ENCODE measurements at regions not wholly inside any gene's neighbourhood (a gene's known extent, or its start where the extent isn't known, plus 50 kb on each side); places are given as distances from the start of the nearest gene placed in this dataset.

GRCh38 chr17:13350466-13350865 lies 251.3 kb downstream of the HS3ST3A1 start:
- Histone ChIP-seq H3K79me2 (replicated peaks; ENCODE audit: insufficient read depth) (no peaks in the 10 kb centered on the region), H3F3A (replicated peaks; ENCODE audit: low read depth) (no peaks in the 10 kb centered on the region), H2AFZ (no peak overlapping the region), H3K4me1 (ENCODE audit: insufficient read depth) (peaks cover 7% of the 10 kb centered on the region; the same call in 1 of the 2 replicates), H3K4me3 (no peak overlapping the region), H4K20me1 (replicated peaks; ENCODE audit: insufficient read depth) (no peaks in the 10 kb centered on the region), H3K27me3 (ENCODE audit: insufficient read depth) (no peaks in the 10 kb centered on the region), H3K36me3 (ENCODE audit: insufficient read depth) (no peaks in the 10 kb centered on the region), H3K9me2 (ENCODE audit: insufficient read depth) (no peaks in the 10 kb centered on the region; the same call in 1 of the 2 replicates), H3K27ac (ENCODE audit: low read depth) (no peak overlapping the region), H3K4me2 (no peak overlapping the region)
- TF ChIP-seq STAT1 (IDR thresholded peaks at IDR 0.05; ENCODE audit: unreplicated experiment), result no peak
- peaks cover 10% of the 10 kb centered on the region for H3K9me3 Mint-ChIP-seq
- peaks cover 6% of the 10 kb centered on the region; the same call in 2 of the 3 replicates for H3K36me3 Mint-ChIP-seq (ENCODE audit: low read depth)
- H3K4me3 Mint-ChIP-seq, result no peak overlapping the region
- H3K4me1 Mint-ChIP-seq, result peaks cover 12% of the 10 kb centered on the region
- peaks cover 6% of the 10 kb centered on the region for H3K27me3 Mint-ChIP-seq (ENCODE audit: insufficient read depth, low read depth, poor library complexity)
- H3K27ac Mint-ChIP-seq, result no peak overlapping the region
- DNase-seq (ENCODE audit: low spot score) (no peak), ATAC-seq (no peak)

GRCh38 chr17:13346996-13347762 lies 254.6 kb downstream of the HS3ST3A1 start:
- Mint-ChIP-seq H3K9me3 (peaks cover 13% of the 10 kb centered on the region), H3K27me3 (ENCODE audit: insufficient read depth, low read depth, poor library complexity) (peaks cover 7% of the 10 kb centered on the region), H3K27ac (no peak overlapping the region; the same call in 1 of the 2 replicates), H3K4me3 (no peak overlapping the region), H3K36me3 (ENCODE audit: low read depth) (peaks cover 6% of the 10 kb centered on the region; the same call in 2 of the 3 replicates), H3K4me1 (peaks cover 13% of the 10 kb centered on the region)
- Histone ChIP-seq H3K4me3 (no peak overlapping the region), H3K4me1 (ENCODE audit: insufficient read depth) (peaks cover 7% of the 10 kb centered on the region; the same call in 1 of the 2 replicates), H3K79me2 (replicated peaks; ENCODE audit: insufficient read depth) (no peaks in the 10 kb centered on the region), H3K27ac (ENCODE audit: low read depth) (no peak overlapping the region), H2AFZ (no peak overlapping the region), H4K20me1 (replicated peaks; ENCODE audit: insufficient read depth) (no peaks in the 10 kb centered on the region), H3K27me3 (ENCODE audit: insufficient read depth) (no peaks in the 10 kb centered on the region), H3K9me2 (ENCODE audit: insufficient read depth) (no peaks in the 10 kb centered on the region; the same call in 1 of the 2 replicates), H3F3A (replicated peaks; ENCODE audit: low read depth) (no peaks in the 10 kb centered on the region), H3K36me3 (ENCODE audit: insufficient read depth) (no peaks in the 10 kb centered on the region), H3K4me2 (no peak overlapping the region)
- TF ChIP-seq NANOG (IDR thresholded peaks at IDR 0.05; ENCODE audit: borderline replicate concordance) (no peak), CTCF (conservative IDR thresholded peaks at IDR 0.05; ENCODE audit: low read depth in 2 of 2) (no peak), JUNB (IDR thresholded peaks at IDR 0.05; ENCODE audit: unreplicated experiment) (no peak), POLR2AphosphoS5 (IDR thresholded peaks at IDR 0.05; ENCODE audit: low read depth) (no peak), STAT1 (IDR thresholded peaks at IDR 0.05; ENCODE audit: unreplicated experiment) (no peak), EZH2 (IDR thresholded peaks at IDR 0.05; ENCODE audit: low read depth, unreplicated experiment) (no peak), ETS1 (IDR thresholded peaks at IDR 0.05) (no peak), REST (IDR thresholded peaks at IDR 0.05; ENCODE audit: unreplicated experiment) (no peak)
- DNase-seq (ENCODE audit: low spot score) (no peak), ATAC-seq (no peak)
